ENCODE measurements at regions not wholly inside any gene's neighbourhood (a gene's known extent, or its start where the extent isn't known, plus 50 kb on each side); places are given as distances from the start of the nearest gene placed in this dataset.

DNA sequence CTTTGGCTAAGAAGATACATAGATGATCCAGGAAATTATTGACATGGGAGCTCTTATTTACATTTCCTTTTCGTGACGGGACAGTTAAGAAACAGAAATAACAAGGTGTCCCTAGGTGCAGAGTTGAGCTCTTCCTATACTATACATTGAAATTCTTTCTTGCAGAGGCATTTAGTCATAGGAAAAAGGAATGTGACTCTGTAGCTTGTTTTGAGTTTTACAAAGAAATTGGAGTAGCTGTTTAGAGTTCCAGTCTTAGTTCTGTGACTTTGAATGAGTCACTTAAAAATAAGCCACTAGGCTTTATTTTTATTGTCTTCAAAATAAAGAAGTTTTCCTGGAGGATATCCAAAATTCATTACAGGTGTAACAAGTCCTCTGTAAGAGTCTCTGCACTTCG, 723.5 kb upstream of the SGO1 start:
- H3K14ac ChIP-seq (replicated peaks; ENCODE audit: low read depth, low read length) = no peak overlapping the region
- no peak overlapping the region for H3K56ac ChIP-seq (ENCODE audit: extremely low read depth, insufficient read depth, low read length)
- no peaks in the 10 kb centered on the region for H3K36me3 ChIP-seq (ENCODE audit: control insufficient read depth, insufficient read depth, low read length)
- H2BK20ac ChIP-seq (ENCODE audit: low read depth, low read length) = no peak overlapping the region
- no peak overlapping the region for H3K27ac ChIP-seq (ENCODE audit: insufficient read depth, low read length)
- no peak for DNase-seq
- H3K4me3 ChIP-seq (ENCODE audit: insufficient read depth, low read depth, low read length) = no peak overlapping the region
- no peaks in the 10 kb centered on the region for H3K4me1 ChIP-seq (ENCODE audit: control insufficient read depth, insufficient read depth, low read length)
- intact Hi-C loops (cut with micrococcal nuclease) (no loop called here), in situ Hi-C loops (cut with MboI; ENCODE audit: low sequenced_read_pairs) (no loop called here), dilution Hi-C loops (cut with HindIII; ENCODE audit: low sequenced_read_pairs, unreplicated experiment) (no loop called here)
- H3K27me3 ChIP-seq (ENCODE audit: control insufficient read depth, insufficient read depth, low read length) = no peaks in the 10 kb centered on the region
- BruUV-seq (replicated peaks) = no TSS peak
- H2AK9ac ChIP-seq (replicated peaks; ENCODE audit: low read depth, low read length, poor library complexity) = no peak overlapping the region
- no peaks in the 10 kb centered on the region for H3K9me1 ChIP-seq (ENCODE audit: insufficient read depth, low read length)
- ATAC-seq (ENCODE audit: low read depth) = no peak
- H4K8ac ChIP-seq (ENCODE audit: low read depth in 2 of 2, low read length in 2 of 2) = no peak overlapping the region
- no peak overlapping the region for H3K9ac ChIP-seq (ENCODE audit: low read depth, low read length)
- H3K4me2 ChIP-seq (ENCODE audit: low read depth, low read length) = no peak overlapping the region
- no peaks in the 10 kb centered on the region for H3K79me1 ChIP-seq (ENCODE audit: low read depth in 1 of 2, low read length in 2 of 2)
- ChIA-PET CTCF (no interaction called here), POLR2A (ENCODE audit: unreplicated experiment) (no interaction called here)
- no peak overlapping the region for H4K5ac ChIP-seq (ENCODE audit: low read depth, low read length)
- H2AFZ ChIP-seq (replicated peaks; ENCODE audit: low read length, poor library complexity) = no peak overlapping the region
- no peak overlapping the region for H2BK5ac ChIP-seq (ENCODE audit: low read depth, low read length, poor library complexity, severe bottlenecking)
- 0 out of 2 replicates have a peak, but pooled peaks cover 2% of the 10 kb centered on the region for H3K9me3 ChIP-seq (ENCODE audit: control insufficient read depth, insufficient read depth, low read length)
- no peak overlapping the region for H3K23ac ChIP-seq (ENCODE audit: low read depth, low read length)
- TF ChIP-seq RFX5 (IDR thresholded peaks at IDR 0.05; ENCODE audit: low read depth, low read length) = no peak
- TF ChIP-seq RCOR1 (IDR thresholded peaks at IDR 0.05; ENCODE audit: insufficient replicate concordance, low read length) = no peak
- H3K18ac ChIP-seq (ENCODE audit: low read depth, low read length) = no peak overlapping the region
- no peak overlapping the region for H4K91ac ChIP-seq (ENCODE audit: insufficient read depth, low read depth, low read length)
- no peak overlapping the region for H2BK120ac ChIP-seq (ENCODE audit: low read depth, low read length)
- H4K20me1 ChIP-seq (ENCODE audit: insufficient read depth, low read length) = no peaks in the 10 kb centered on the region
- H3K4ac ChIP-seq (ENCODE audit: low read depth, low read length) = no peak overlapping the region
- no peak overlapping the region for H2BK15ac ChIP-seq (ENCODE audit: low read depth, low read length)
- WGBS, 2 experiments (ENCODE audit: extremely low coverage in 2 of 2, insufficient read length in 1 of 2) = no CpG with 5 or more reads among the region's 3 CpGs
- H2AK5ac ChIP-seq (ENCODE audit: low read depth, low read length) = no peak overlapping the region
